SK-N-MC (cell line): ENCODE measurements at regions not wholly inside any gene's neighbourhood (a gene's known extent, or its start where the extent isn't known, plus 50 kb on each side); places are given as distances from the start of the nearest gene placed in this dataset.

ENCODE experiments used
- DNase-seq: peaks from one replicate; pipeline ENCODE4 v3.0.0-alpha.2; 2011; ENCODE audit warnings: low read depth, low spot score
- H3K27ac ChIP-seq: fragments of 200-600 bp; sonication (generic); 2 replicates; pipeline ENCODE4 v1.5.1; 2016; ENCODE audit warnings: mixed run types
- H3K36me3 ChIP-seq: fragments of 200-600 bp; sonication (generic); 2 replicates; pipeline ENCODE4 v1.6.1; 2017; ENCODE audit warnings: antibody characterized with exemption, low read length, mixed read lengths; ENCODE audit not compliant: insufficient read depth
- H3K4me3 ChIP-seq: fragments of 200-600 bp; sonication (generic); 2 replicates; pipeline ENCODE4 v1.5.1; 2016
- H3K9ac ChIP-seq: fragments of 200-600 bp; sonication (generic); 2 replicates; pipeline ENCODE4 v1.8.0; 2017; ENCODE audit warnings: mixed run types, mixed read lengths; ENCODE audit not compliant: insufficient read length
- H3K9me3 ChIP-seq: fragments of 200-600 bp; sonication (generic); 2 replicates; pipeline ENCODE4 v1.6.1; 2017; ENCODE audit warnings: low read depth, mild to moderate bottlenecking, antibody characterized with exemption, low read length, moderate library complexity, mixed read lengths
- EZH2 ChIP-seq: fragments of 200-600 bp; sonication (generic); IDR thresholded peaks from one replicate; pipeline ENCODE4 v1.6.1; 2017; ENCODE audit warnings: antibody characterized with exemption
- FOXP2 ChIP-seq: optimal IDR thresholded peaks from 2 replicates; pipeline ENCODE3; 2011; ENCODE audit warnings: mild to moderate bottlenecking, moderate library complexity; ENCODE audit not compliant: insufficient read depth; ENCODE audit errors: extremely low read length, control extremely low read depth
- POLR2AphosphoS5 ChIP-seq: IDR thresholded peaks from 2 replicates; pipeline ENCODE4 v1.6.1; 2012; ENCODE audit warnings: mild to moderate bottlenecking, low read depth, low read length, borderline replicate concordance

DNA sequence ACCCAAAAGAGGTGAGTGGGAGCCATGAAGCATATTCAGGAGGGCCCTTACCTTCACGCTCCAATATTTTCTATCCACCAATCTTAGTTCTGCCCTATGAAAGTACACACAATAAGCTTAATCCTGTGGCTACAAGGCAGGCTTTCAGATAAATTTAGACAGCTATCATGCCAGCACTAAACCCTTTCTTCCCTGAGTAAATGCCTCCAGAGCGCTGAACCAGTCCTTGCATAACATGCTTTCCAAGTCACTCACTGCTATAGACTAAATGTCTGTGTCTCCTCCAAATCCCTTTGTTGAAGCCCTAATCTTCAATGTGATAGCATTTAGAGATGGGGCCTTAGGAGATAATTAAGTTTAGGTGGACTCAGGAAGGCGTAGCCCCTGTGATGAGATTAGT lies 50.3 kb upstream of the FIBIN start:
- Histone ChIP-seq H3K9me3 (no peaks in the 10 kb centered on the region), H3K4me3 (no peak overlapping the region), H3K27ac (no peak overlapping the region), H3K36me3 (no peaks in the 10 kb centered on the region), H3K9ac (no peak overlapping the region)
- no peak for DNase-seq
- no peak for TF ChIP-seq POLR2AphosphoS5
- TF ChIP-seq EZH2, result no peak
- TF ChIP-seq FOXP2, result no peak
